ENCODE measurements at regions not wholly inside any gene's neighbourhood (a gene's known extent, or its start where the extent isn't known, plus 50 kb on each side); places are given as distances from the start of the nearest gene placed in this dataset.
"Not testable (repeated sequence)": the region's sequence is repeated elsewhere in the genome, so short reads cannot be mapped to it uniquely, and the experiment has no call there.

GRCh38 chr17:6893382-6894205, 62.1 kb upstream of the TEKT1 start:
- DNase-seq: no peak

- DNase-seq: peak; percentile 5
These were observed 62.6 kb upstream of the TEKT1 start for GRCh38 chr17:6894206-6894528.

DNA sequence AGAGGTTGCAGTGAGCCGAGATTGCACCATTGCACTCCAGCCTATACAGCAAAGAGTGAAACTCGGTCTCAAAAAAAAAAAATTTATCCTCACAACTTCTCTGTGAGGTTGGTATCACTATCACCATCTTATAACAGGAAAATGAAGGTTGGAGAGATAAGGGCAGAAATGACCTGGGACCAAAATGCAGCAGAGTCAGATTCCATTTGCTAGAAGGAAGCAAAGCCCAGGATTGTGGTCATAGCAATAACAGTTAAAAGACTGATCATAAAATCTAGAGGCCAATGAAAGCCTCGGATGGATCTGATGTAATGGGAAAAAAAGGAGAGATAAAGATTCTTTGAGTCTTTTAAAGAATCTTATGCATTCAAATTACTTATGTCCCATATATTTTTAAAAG, 69.6 kb upstream of the TEKT1 start:
- no peak for DNase-seq

DNA sequence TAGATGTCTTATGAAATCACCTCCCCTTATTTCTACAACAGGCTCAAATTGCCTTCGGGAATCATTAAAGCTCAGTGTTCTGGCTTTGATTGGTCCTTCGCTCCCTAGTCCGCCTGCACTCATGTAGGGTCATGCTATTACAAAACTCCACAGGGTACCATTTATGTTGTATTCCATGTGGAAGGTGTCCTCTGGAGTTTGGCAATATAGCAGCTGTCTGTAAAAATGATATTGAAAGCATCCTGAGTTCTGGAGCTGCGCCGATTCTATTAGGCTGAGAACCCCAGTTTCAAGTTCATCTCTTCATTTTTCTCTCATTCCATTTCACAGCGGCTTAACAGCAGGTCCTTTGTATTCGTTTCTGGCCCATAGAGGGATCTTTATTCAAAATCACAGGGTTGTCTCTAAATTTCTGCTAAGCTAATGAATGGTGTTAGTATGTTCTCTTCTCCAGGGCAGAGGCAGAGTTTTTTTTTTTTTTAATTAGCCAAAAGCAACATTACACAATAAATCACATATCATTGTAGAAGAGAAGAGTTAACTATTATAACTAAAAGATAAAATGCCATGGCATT, 71.9 kb upstream of the TEKT1 start:
- no peak for DNase-seq

- DNase-seq: no peak
These were observed 77.3 kb upstream of the TEKT1 start for GRCh38 chr17:6908807-6909206.

- DNase-seq: no peak
These were observed 79.6 kb upstream of the TEKT1 start for GRCh38 chr17:6910987-6911603.

- DNase-seq: no peak
These were observed 80.9 kb upstream of the TEKT1 start for GRCh38 chr17:6912110-6913051.

DNA sequence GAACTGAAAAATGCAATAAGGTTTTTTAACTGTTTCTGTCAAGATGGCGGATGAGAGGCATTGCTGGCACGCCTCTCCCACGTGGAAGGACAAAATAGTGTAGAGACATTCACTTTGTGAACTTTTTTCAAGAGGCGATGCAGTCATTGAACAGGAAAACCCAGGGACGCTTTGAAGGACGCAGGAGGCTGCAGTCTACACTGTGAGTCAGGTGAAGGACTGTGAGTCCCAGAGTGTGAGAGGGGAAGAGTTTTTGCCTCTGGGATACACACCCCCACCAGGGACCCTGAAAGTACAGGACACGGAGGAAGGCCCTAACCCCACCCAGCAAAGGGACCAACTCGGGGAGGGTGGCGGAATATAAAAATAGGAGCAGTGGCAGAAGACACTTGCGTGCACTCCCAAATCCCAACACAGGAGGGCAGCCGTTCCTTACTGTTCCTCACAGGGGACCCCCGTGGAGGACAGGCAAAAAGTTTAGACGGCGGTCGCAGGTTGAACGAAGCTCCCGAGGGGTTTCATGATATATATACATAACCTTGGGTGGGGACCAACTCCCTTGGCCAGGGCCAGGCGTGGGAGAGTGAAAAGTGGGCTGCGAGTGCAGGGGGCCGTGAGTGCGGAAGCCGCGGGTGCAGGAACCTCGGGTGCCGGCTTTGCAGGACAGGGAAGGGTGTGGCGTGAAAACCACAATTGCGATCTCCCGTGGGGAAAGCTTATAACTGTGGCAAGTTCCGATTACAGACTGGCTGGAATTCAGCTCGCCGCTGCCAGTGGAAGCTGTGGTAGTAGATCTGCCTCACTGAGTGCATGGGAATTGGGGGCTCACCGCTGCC, 82.0 kb upstream of the ALOX12 start:
- DNase-seq: peak; percentile 74

GRCh38 chr17:6914711-6915110, 81.1 kb upstream of the ALOX12 start:
- DNase-seq: no peak

GRCh38 chr17:6915620-6916019, 80.2 kb upstream of the ALOX12 start:
- no peak for DNase-seq

DNA sequence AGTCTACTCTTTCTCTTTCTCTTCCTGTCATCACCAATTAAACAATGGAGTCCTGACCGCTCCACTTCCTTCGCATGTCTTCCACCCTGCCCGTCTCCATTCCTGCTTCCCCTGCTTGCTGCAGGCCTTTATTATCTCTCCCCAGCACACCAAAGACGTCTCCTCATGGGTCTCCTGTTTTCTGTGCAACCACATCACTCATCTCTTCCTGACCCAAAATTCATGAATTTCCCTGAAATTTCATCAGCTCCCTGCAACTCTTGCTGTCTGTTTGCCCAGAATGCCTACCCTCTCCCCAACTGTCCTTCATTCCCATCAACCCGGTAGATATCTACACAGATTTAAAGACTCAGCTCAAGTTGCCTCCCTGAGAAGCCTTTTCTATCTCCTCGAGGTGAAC, 76.7 kb upstream of the ALOX12 start:
- no peak for DNase-seq

- DNase-seq: no peak
These were observed 72.5 kb upstream of the ALOX12 start for GRCh38 chr17:6923385-6923784.

GRCh38 chr17:6924208-6924607, 71.6 kb upstream of the ALOX12 start:
- no peak for DNase-seq

- DNase-seq: no peak
These were observed 69.2 kb upstream of the ALOX12 start for GRCh38 chr17:6926667-6927066.

- no peak for DNase-seq
These were observed 68.3 kb upstream of the ALOX12 start for GRCh38 chr17:6927290-6928126.

- DNase-seq: no peak
These were observed 67.7 kb upstream of the ALOX12 start for GRCh38 chr17:6928193-6928592.

DNA sequence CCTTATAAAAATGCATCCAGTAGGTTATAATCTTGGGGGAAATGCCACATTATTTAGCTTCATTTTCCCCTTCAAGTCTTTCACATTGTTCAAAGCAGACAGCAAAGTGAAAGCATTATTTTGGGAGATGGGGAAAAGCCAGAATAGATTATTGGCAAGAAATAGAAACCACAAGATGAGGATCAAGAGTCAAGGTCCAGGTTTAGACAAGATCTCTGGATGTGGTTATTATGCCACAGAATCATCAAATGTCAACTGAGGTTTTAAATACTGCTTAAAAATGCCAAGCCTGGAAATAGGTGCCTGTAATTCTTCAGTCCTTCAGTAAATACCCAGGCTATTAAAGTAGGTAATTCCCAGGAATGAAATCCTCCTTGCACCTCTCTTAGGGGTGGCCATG, 65.1 kb upstream of the ALOX12 start:
- no peak for DNase-seq

DNA sequence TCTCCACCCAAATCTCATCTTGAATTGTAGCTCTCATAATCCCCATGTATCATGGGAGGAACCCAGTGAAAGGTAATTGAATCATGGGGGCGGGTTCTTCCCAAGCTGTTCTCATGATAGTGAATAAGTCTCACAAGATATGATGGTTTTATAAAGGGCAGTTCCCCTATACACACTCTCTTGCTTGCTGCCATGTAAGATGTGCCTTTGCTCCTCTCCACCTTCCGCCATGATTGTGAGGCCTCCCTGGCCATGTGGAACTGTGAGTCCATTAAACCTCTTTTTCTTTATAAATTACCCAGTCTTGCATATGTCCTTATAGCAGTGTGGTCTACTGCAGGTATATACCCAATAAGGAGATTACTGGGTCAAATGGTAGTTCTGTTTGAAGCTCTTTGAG, 61.3 kb upstream of the ALOX12 start:
- DNase-seq: not testable (repeated sequence)

DNA sequence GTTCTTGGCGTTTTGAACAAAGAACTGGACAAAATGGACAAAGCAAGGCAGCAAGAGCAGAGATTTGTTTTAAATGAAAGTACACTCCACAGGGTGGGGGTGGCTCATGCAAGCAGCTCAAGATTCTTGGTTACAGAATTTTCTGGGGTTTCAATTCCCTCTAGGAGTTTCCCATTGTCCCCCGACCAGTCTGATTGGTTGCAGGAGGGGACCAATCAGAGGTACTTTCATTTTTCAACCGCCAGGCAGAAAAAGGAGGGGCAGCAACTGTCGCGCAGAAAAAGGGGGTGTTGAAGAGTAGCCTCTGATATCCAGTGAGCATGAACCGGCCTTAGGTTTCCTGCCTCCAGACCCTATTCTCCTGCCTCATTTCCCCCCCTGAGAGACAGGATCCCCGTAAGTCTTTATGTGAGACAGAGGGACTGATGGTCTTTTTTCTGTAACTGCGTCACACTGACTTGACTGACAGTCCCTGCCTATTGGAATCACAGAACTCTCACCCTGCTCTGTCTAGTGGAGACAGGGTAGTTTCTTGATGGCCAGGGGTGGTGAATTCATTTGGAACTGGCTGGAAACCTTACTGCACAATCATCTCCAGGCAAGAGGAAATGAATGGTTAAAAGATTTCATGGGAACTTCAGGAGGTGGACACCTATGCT, 59.4 kb upstream of the ALOX12 start:
- no peak for DNase-seq

GRCh38 chr17:6938637-6939036, 57.2 kb upstream of the ALOX12 start:
- DNase-seq: no peak

DNA sequence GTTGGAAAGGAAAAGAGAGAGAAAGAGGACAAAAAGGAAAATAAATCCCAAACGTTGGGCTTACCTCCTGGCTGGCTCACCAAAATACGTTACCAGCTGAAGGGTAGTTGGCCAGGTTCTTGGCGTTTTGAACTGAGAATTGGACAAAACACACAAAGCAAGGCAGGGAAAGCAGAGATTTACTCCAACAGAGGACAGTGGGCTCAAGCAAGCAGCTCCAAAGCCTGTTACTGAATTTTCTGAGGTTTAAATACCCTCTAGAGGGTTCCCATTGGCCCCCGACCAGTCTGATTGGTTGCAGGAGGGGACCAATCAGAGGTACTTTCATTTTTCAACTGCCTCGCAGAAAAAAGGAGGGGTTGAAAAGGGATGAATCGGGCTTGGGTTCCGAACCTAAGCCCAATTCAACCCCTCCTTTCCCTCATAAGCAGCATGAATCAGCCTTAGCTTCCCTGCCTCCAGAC, 55.6 kb upstream of the ALOX12 start:
- no peak for DNase-seq
